ENCODE measurements at regions not wholly inside any gene's neighbourhood (a gene's known extent, or its start where the extent isn't known, plus 50 kb on each side); places are given as distances from the start of the nearest gene placed in this dataset.

GRCh38 chrY:16959071-16959470 is 920.9 kb downstream of the CDY2B start:
- no peak for DNase-seq (ENCODE audit: low spot score)
- TF ChIP-seq EGR1 (IDR thresholded peaks at IDR 0.05; ENCODE audit: low read depth in 2 of 2) (no peak), HNF4G (IDR thresholded peaks at IDR 0.05) (no peak), CTCF (IDR thresholded peaks at IDR 0.05; ENCODE audit: low read depth, low read length, missing input control) (no peak), ZBTB33 (IDR thresholded peaks at IDR 0.05) (no peak), YY1 (IDR thresholded peaks at IDR 0.05) (no peak), FOXA2 (IDR thresholded peaks at IDR 0.05) (no peak), REST (IDR thresholded peaks at IDR 0.05) (no peak), RXRA (IDR thresholded peaks at IDR 0.05) (no peak), RAD21 (IDR thresholded peaks at IDR 0.05) (no peak), MAX (IDR thresholded peaks at IDR 0.05) (no peak), SP1 (IDR thresholded peaks at IDR 0.05) (no peak), HNF4A (conservative IDR thresholded peaks at IDR 0.05) (no peak), FOXA1 (IDR thresholded peaks at IDR 0.05) (no peak)
- no peak overlapping the region for H3K9ac ChIP-seq (ENCODE audit: low read depth in 1 of 2, low read length in 2 of 2)
- no peaks in the 10 kb centered on the region for H3K9me3 ChIP-seq (ENCODE audit: control insufficient read depth in 4 of 4, low read length in 3 of 4)
- 91% methylated on average over 6 of the region's 6 CpGs for WGBS
- H3K4me1 ChIP-seq (ENCODE audit: control insufficient read depth in 4 of 4, insufficient read depth in 4 of 4, low read length in 3 of 4), result no peaks in the 10 kb centered on the region
- H3K27ac ChIP-seq (ENCODE audit: low read depth in 1 of 2, low read length in 2 of 2), result no peak overlapping the region
- no peaks in the 10 kb centered on the region for H3K27me3 ChIP-seq (ENCODE audit: control insufficient read depth in 4 of 4, insufficient read depth in 4 of 4, low read length in 3 of 4)
- no peaks in the 10 kb centered on the region for H3K36me3 ChIP-seq (ENCODE audit: control insufficient read depth in 4 of 4, insufficient read depth in 3 of 4, low read depth in 1 of 4, low read length in 3 of 4)
- H3K4me3 ChIP-seq (ENCODE audit: low read depth in 1 of 3, low read length in 3 of 3), result no peak overlapping the region

GRCh38 chrY:16947221-16947620 is 932.8 kb downstream of the CDY2B start:
- Histone ChIP-seq H3K36me3 (ENCODE audit: control insufficient read depth in 4 of 4, insufficient read depth in 3 of 4, low read depth in 1 of 4, low read length in 3 of 4) (no peaks in the 10 kb centered on the region), H3K9me3 (ENCODE audit: control insufficient read depth in 4 of 4, low read length in 3 of 4) (no peaks in the 10 kb centered on the region), H3K4me3 (ENCODE audit: low read depth in 1 of 3, low read length in 3 of 3) (no peak overlapping the region), H3K27ac (ENCODE audit: low read depth in 1 of 2, low read length in 2 of 2) (no peak overlapping the region), H3K4me1 (ENCODE audit: control insufficient read depth in 4 of 4, insufficient read depth in 4 of 4, low read length in 3 of 4) (no peaks in the 10 kb centered on the region), H3K27me3 (ENCODE audit: control insufficient read depth in 4 of 4, insufficient read depth in 4 of 4, low read length in 3 of 4) (no peaks in the 10 kb centered on the region), H3K9ac (ENCODE audit: low read depth in 1 of 2, low read length in 2 of 2) (no peak overlapping the region)
- TF ChIP-seq TAF1 (conservative IDR thresholded peaks at IDR 0.05) (no peak), FOXA2 (IDR thresholded peaks at IDR 0.05) (no peak), GABPA (IDR thresholded peaks at IDR 0.05 in 1 of 2, conservative IDR thresholded peaks at IDR 0.05 in 1 of 2) (no peak), CTCF (IDR thresholded peaks at IDR 0.05; ENCODE audit: low read depth, low read length, missing input control) (no peak), HNF4G (IDR thresholded peaks at IDR 0.05) (no peak), SP1 (IDR thresholded peaks at IDR 0.05) (no peak), HNF4A (conservative IDR thresholded peaks at IDR 0.05) (no peak), ZBTB33 (IDR thresholded peaks at IDR 0.05) (no peak)
- 65% methylated on average over 1 of the region's 1 CpG for whole genome bisulfite sequencing
- no peak for DNase-seq (ENCODE audit: low spot score)

Measured in liver (tissue), 8 donors.